Esophagus muscularis mucosa (tissue), 3 donors: ENCODE measurements at regions not wholly inside any gene's neighbourhood (a gene's known extent, or its start where the extent isn't known, plus 50 kb on each side); places are given as distances from the start of the nearest gene placed in this dataset.

Source experiments
- POLR2A ChIP-seq: fragments of 450-650 bp; IDR thresholded peaks from one replicate; pipeline ENCODE4 v1.6.1; 2017; ENCODE audit warnings: antibody characterized with exemption, moderate library complexity, mild to moderate bottlenecking, low read depth
- POLR2AphosphoS5 ChIP-seq, 2 donors: sonication (generic); formaldehyde crosslinking; IDR thresholded peaks; one replicate each; pipeline ENCODE4 v1.6.1; 2017; ENCODE audit warnings: antibody characterized with exemption in 2 of 2
- TF ChIP-seq, protein P1 (sequence below), 3 experiments: fragments of 200-600 bp in 2 of 3; fragments of 450-650 bp in 1 of 3; sonication (generic) in 2 of 3; IDR thresholded peaks; one replicate each; pipeline ENCODE4 v1.5.1; 2017 to 2019; ENCODE audit warnings: antibody characterized with exemption in 3 of 3, mild to moderate bottlenecking in 2 of 3, moderate library complexity in 1 of 3

DNA sequence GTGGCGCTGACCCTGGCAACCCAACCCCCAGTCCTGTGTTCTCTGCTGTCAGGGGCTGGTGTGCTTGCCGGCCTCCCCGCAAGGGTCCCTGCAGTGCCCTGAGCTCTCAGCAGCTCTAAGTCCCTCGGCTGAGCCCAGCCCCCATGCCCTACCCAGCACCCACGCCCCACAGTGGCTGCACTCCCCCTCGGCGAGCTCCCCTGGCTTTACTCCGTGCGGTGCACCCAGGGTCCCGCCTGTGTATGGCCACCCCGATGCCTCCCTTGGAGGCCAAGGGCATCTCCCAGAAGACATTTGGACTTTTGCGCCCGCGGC lies 72.5 kb upstream of the SHISAL1 start:
- no peak for TF ChIP-seq POLR2A
- TF ChIP-seq, protein P1, sequence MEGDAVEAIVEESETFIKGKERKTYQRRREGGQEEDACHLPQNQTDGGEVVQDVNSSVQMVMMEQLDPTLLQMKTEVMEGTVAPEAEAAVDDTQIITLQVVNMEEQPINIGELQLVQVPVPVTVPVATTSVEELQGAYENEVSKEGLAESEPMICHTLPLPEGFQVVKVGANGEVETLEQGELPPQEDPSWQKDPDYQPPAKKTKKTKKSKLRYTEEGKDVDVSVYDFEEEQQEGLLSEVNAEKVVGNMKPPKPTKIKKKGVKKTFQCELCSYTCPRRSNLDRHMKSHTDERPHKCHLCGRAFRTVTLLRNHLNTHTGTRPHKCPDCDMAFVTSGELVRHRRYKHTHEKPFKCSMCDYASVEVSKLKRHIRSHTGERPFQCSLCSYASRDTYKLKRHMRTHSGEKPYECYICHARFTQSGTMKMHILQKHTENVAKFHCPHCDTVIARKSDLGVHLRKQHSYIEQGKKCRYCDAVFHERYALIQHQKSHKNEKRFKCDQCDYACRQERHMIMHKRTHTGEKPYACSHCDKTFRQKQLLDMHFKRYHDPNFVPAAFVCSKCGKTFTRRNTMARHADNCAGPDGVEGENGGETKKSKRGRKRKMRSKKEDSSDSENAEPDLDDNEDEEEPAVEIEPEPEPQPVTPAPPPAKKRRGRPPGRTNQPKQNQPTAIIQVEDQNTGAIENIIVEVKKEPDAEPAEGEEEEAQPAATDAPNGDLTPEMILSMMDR (IDR thresholded peaks at IDR 0.05): no peak
- no peak for TF ChIP-seq POLR2AphosphoS5 (IDR thresholded peaks at IDR 0.05)
